ENCODE measurements at regions not wholly inside any gene's neighbourhood (a gene's known extent, or its start where the extent isn't known, plus 50 kb on each side); places are given as distances from the start of the nearest gene placed in this dataset.

- TF ChIP-seq, protein P1, sequence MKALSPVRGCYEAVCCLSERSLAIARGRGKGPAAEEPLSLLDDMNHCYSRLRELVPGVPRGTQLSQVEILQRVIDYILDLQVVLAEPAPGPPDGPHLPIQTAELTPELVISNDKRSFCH (CRISPR knock-in tag; IDR thresholded peaks at IDR 0.05): no peak
- TF ChIP-seq, protein P1 (tag; IDR thresholded peaks at IDR 0.05): peak; percentile 77; the same call in 1 of the 2 replicates
- TF ChIP-seq CBFA2T3 (IDR thresholded peaks at IDR 0.05) (peak; percentile 52), RBM14 (IDR thresholded peaks at IDR 0.05; ENCODE audit: borderline replicate concordance, insufficient read depth, low read depth, low read length) (no peak), EGR1 (conservative IDR thresholded peaks at IDR 0.05) (peak; percentile 71), POLR2AphosphoS5 (IDR thresholded peaks at IDR 0.05; ENCODE audit: control insufficient read depth, insufficient read depth, low read depth, low read length) (peak; percentile 24; the same call in 1 of the 2 replicates), KLF13 (tag; IDR thresholded peaks at IDR 0.05; ENCODE audit: borderline replicate concordance, low read depth) (no peak), PURB (CRISPR knock-in tag; IDR thresholded peaks at IDR 0.05; ENCODE audit: low read depth) (no peak), ZNF830 (CRISPR knock-in tag; IDR thresholded peaks at IDR 0.05) (no peak)
- TF ChIP-seq, protein P2, sequence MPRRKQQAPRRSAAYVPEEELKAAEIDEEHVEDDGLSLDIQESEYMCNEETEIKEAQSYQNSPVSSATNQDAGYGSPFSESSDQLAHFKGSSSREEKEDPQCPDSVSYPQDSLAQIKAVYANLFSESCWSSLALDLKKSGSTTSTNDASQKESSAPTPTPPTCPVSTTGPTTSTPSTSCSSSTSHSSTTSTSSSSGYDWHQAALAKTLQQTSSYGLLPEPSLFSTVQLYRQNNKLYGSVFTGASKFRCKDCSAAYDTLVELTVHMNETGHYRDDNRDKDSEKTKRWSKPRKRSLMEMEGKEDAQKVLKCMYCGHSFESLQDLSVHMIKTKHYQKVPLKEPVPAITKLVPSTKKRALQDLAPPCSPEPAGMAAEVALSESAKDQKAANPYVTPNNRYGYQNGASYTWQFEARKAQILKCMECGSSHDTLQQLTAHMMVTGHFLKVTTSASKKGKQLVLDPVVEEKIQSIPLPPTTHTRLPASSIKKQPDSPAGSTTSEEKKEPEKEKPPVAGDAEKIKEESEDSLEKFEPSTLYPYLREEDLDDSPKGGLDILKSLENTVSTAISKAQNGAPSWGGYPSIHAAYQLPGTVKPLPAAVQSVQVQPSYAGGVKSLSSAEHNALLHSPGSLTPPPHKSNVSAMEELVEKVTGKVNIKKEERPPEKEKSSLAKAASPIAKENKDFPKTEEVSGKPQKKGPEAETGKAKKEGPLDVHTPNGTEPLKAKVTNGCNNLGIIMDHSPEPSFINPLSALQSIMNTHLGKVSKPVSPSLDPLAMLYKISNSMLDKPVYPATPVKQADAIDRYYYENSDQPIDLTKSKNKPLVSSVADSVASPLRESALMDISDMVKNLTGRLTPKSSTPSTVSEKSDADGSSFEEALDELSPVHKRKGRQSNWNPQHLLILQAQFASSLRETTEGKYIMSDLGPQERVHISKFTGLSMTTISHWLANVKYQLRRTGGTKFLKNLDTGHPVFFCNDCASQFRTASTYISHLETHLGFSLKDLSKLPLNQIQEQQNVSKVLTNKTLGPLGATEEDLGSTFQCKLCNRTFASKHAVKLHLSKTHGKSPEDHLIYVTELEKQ (CRISPR knock-in tag; IDR thresholded peaks at IDR 0.05): no peak
Measured at GRCh38 chr15:66651913-66652642, 50.0 kb upstream of the SMAD6 start (continued).

Data from K562 (cell line).